ENCODE measurements at regions not wholly inside any gene's neighbourhood (a gene's known extent, or its start where the extent isn't known, plus 50 kb on each side); places are given as distances from the start of the nearest gene placed in this dataset.

DNA sequence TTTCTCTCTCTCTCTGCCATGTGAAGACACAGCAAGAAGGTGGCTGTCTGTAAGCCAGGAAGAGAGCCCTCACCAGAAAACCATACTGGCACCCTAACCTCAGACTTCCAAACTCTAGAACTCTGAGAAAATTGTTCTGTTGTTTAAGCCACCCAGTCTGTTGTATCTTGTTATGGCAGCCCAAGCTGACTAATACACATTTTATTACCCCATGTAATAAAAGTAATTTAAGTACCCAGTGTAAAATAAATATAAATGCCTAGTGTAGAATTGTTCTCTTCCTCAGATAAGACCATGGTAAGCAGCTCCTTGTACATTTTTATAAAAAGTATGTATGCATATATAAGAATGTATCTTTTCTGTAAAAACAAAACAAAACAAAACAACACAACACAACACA lies 119.7 kb downstream of the DTL start:
- Histone ChIP-seq H3K9ac (ENCODE audit: insufficient read length) (no peak overlapping the region), H3K36me3 (ENCODE audit: insufficient read depth, low read length) (no peaks in the 10 kb centered on the region), H3K27ac (no peak overlapping the region), H3K4me3 (no peak overlapping the region), H3K9me3 (ENCODE audit: low read depth, low read length) (no peaks in the 10 kb centered on the region)
- no peak for DNase-seq (ENCODE audit: low read depth, low spot score)
- TF ChIP-seq EZH2 (IDR thresholded peaks at IDR 0.05) (no peak), FOXP2 (optimal IDR thresholded peaks at IDR 0.05; ENCODE audit: control extremely low read depth, extremely low read length, insufficient read depth) (no peak), POLR2AphosphoS5 (IDR thresholded peaks at IDR 0.05; ENCODE audit: borderline replicate concordance, low read depth, low read length) (no peak)

DNA sequence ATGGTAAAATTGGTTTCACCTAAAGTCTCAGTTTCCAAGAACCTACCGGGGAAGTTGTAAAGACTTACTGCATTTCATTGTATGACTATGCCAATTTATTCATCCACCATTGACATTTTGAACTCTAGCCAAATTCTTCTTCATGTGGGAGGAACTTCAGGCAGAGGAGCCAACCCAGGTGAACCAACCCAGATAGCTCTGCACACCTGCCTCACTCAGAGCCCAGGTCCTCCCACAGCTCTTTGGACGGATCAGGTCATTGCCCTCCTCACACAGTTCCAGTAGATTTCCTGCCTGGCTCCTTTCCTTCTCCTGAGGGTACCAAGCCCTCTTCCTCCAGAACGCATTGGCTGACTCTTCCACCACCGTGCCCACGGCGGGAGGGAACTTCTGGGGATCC lies 121.7 kb downstream of the DTL start:
- TF ChIP-seq FOXP2 (optimal IDR thresholded peaks at IDR 0.05; ENCODE audit: control extremely low read depth, extremely low read length, insufficient read depth), result no peak
- no peak for TF ChIP-seq EZH2 (IDR thresholded peaks at IDR 0.05)
- no peak for TF ChIP-seq POLR2AphosphoS5 (IDR thresholded peaks at IDR 0.05; ENCODE audit: borderline replicate concordance, low read depth, low read length)
- Histone ChIP-seq H3K27ac (no peak overlapping the region), H3K36me3 (ENCODE audit: insufficient read depth, low read length) (no peaks in the 10 kb centered on the region), H3K4me3 (no peak overlapping the region), H3K9ac (ENCODE audit: insufficient read length) (no peak overlapping the region), H3K9me3 (ENCODE audit: low read depth, low read length) (no peaks in the 10 kb centered on the region)
- no peak for DNase-seq (ENCODE audit: low read depth, low spot score)

DNA sequence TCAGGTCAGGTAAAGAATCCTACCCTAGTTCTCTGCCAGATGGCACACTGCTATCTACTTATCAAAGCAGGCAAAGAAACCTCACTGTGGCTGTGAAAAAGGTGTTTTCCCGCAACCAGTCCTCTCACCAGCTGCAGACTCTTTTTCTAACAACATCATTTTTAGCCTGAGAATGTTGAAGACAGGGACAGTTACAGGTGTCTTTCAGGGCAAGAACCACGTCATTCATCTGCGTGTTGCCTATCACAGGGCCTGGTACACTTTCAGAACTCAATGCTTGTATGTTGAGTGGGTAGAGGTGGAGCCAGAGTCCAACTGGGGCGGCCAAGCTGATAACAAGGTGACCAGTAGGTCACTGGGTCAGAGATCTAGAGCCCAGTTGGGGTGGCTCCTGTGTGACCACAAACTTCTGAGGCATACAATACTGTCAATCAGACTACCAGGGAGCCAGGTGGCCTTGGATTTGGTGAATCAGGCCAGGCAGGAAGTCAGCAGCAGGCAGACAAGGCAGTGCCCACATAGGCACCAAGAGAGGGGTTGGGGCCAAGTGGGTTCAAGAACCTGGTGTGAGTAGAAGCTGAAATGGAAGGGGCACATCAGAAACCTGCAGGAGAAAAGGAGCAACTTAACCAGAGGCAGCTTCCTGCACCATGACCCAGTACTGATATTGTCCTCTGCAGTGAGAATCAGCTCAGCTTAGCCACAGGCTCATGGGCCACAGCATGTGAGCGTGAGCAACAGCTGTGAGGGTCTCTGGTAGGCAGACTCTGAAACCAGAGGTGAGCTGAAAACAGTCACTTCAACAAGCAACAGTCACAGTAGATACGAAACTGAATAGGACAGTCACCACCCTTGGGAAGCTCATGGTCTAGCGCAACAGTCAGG lies 123.6 kb downstream of the DTL start:
- DNase-seq (ENCODE audit: low read depth, low spot score), result no peak
- Histone ChIP-seq H3K27ac (no peak overlapping the region), H3K36me3 (ENCODE audit: insufficient read depth, low read length) (no peaks in the 10 kb centered on the region), H3K9me3 (ENCODE audit: low read depth, low read length) (no peaks in the 10 kb centered on the region), H3K4me3 (no peak overlapping the region), H3K9ac (ENCODE audit: insufficient read length) (no peak overlapping the region)
- TF ChIP-seq EZH2 (IDR thresholded peaks at IDR 0.05) (no peak), FOXP2 (optimal IDR thresholded peaks at IDR 0.05; ENCODE audit: control extremely low read depth, extremely low read length, insufficient read depth) (no peak), POLR2AphosphoS5 (IDR thresholded peaks at IDR 0.05; ENCODE audit: borderline replicate concordance, low read depth, low read length) (no peak)

DNA sequence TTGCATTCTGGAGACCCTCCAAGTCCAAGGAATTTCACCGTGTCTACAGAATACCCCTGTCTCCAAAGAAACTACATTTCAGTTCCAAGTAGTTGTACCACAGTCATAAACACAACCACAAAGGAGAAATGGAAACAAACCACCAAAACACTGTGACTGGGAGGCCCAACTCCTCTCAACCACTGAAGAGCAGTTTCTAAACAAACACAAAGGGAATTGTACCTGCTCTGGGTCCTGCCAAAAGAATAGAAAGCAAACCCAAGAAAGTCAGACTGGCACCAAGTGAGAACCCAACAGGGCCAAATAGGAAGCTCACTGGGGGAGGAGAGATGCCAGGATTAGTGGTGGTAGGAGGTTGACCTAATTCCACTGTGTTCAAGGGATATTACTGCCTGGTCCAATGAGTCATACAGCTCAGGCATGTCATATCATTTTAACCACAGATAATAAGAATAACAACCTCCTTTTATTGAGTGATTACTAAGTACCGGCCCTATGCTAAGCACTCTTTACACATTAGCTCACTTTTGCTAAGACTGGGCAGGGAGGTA lies 123.9 kb upstream of the PPP2R5A start:
- DNase-seq (ENCODE audit: low read depth, low spot score), result no peak

DNA sequence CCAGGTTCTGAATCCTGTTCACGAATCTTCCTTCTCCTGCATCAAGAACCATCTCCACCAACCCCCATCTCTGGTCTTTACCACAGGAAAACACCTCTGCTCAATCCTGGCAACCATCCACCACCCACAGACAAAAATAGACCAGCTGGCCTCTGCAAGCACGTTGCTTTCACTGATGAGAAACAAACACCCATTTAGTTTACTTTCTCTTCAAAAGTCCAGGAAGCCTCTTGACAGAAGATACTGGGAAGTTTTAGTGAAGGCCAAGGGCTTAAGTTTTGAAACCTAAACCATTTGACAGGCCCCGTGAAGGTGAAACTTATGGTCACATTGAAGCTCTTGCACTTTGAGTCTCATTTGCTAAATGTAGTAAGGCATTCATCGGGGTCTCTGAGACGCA lies 122.6 kb upstream of the PPP2R5A start:
- H3K9me3 ChIP-seq (ENCODE audit: low read depth, low read length), result no peaks in the 10 kb centered on the region
- no peak for DNase-seq (ENCODE audit: low read depth, low spot score)
- TF ChIP-seq EZH2 (IDR thresholded peaks at IDR 0.05), result no peak
- TF ChIP-seq FOXP2 (optimal IDR thresholded peaks at IDR 0.05; ENCODE audit: control extremely low read depth, extremely low read length, insufficient read depth), result no peak
- no peak for TF ChIP-seq POLR2AphosphoS5 (IDR thresholded peaks at IDR 0.05; ENCODE audit: borderline replicate concordance, low read depth, low read length)
- H3K27ac ChIP-seq, result no peak overlapping the region
- no peaks in the 10 kb centered on the region for H3K36me3 ChIP-seq (ENCODE audit: insufficient read depth, low read length)
- H3K9ac ChIP-seq (ENCODE audit: insufficient read length), result no peak overlapping the region
- H3K4me3 ChIP-seq, result no peak overlapping the region

More for the DNA sequence above, 123.9 kb upstream of the PPP2R5A start:
- TF ChIP-seq FOXP2 (optimal IDR thresholded peaks at IDR 0.05; ENCODE audit: control extremely low read depth, extremely low read length, insufficient read depth), result no peak
- TF ChIP-seq POLR2AphosphoS5 (IDR thresholded peaks at IDR 0.05; ENCODE audit: borderline replicate concordance, low read depth, low read length), result no peak
- TF ChIP-seq EZH2 (IDR thresholded peaks at IDR 0.05), result no peak
- no peaks in the 10 kb centered on the region for H3K9me3 ChIP-seq (ENCODE audit: low read depth, low read length)
- no peak overlapping the region for H3K4me3 ChIP-seq
- H3K9ac ChIP-seq (ENCODE audit: insufficient read length), result no peak overlapping the region
- H3K27ac ChIP-seq, result no peak overlapping the region
- no peaks in the 10 kb centered on the region for H3K36me3 ChIP-seq (ENCODE audit: insufficient read depth, low read length)

DNA sequence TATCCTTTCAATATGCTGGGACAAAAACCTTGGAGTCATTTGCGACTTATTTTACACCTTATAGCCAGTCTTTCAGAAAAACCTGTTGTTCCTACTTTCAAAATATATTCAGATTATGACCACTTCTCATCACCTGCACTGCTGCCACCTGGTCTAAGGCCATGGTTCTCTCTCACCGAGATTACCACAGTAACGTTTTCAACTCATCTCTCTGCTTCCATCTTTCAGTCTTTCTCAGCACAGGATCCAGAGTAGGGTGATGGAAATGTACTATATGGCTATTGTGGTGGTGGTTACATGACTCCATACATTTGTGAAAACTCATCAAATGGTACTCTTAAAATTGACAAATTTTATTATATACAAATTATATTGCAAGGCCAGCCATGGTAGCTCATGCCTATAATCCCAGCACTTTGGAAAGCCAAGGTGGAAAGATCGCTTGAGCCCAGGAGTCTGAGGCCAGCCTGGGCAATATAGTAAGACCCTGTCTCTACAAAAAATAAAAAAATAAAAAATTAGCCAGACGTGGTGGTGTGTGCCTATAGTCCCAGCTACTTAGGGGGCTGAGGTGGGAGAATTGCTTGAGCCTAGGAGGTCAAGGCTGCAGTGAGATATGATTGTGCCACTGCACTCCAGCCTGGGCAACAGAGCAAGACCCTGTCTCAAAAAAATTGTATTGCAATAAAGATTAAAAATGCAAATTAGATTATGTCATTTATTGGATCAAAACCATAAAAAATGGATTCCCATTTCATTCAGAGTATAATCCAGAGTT lies 120.9 kb upstream of the PPP2R5A start:
- Histone ChIP-seq H3K36me3 (ENCODE audit: insufficient read depth, low read length) (no peaks in the 10 kb centered on the region), H3K27ac (no peak overlapping the region)
- no peak for TF ChIP-seq EZH2 (IDR thresholded peaks at IDR 0.05)
- TF ChIP-seq FOXP2 (optimal IDR thresholded peaks at IDR 0.05; ENCODE audit: control extremely low read depth, extremely low read length, insufficient read depth), result no peak
- TF ChIP-seq POLR2AphosphoS5 (IDR thresholded peaks at IDR 0.05; ENCODE audit: borderline replicate concordance, low read depth, low read length), result no peak

DNA sequence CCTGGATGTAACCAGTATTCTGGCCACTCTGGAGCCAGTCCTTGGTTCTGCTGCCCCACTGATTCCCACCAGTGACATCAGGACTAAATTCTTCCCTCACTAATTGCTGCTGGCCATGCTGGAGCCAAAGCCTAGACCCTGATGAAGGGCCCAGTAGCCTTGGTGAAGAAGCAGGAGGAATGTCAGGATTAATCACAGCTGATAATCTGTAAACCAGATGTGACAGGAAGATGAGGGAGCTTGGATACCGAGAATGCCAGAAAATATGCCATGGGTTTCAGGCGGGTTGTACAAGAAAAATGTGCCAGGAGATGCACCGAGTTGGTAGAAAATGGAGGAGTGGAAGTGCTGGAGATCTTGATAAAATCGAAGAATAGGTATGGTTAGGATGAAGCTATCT lies 119.0 kb upstream of the PPP2R5A start:
- DNase-seq (ENCODE audit: low read depth, low spot score), result no peak
- no peak overlapping the region for H3K9ac ChIP-seq (ENCODE audit: insufficient read length)
- TF ChIP-seq POLR2AphosphoS5 (IDR thresholded peaks at IDR 0.05; ENCODE audit: borderline replicate concordance, low read depth, low read length) (no peak), EZH2 (IDR thresholded peaks at IDR 0.05) (no peak), FOXP2 (optimal IDR thresholded peaks at IDR 0.05; ENCODE audit: control extremely low read depth, extremely low read length, insufficient read depth) (no peak)
- no peak overlapping the region for H3K4me3 ChIP-seq
- H3K9me3 ChIP-seq (ENCODE audit: low read depth, low read length), result no peaks in the 10 kb centered on the region
- H3K36me3 ChIP-seq (ENCODE audit: insufficient read depth, low read length), result no peaks in the 10 kb centered on the region
- H3K27ac ChIP-seq, result no peak overlapping the region

More for the DNA sequence above, 120.9 kb upstream of the PPP2R5A start:
- Histone ChIP-seq H3K9me3 (ENCODE audit: low read depth, low read length) (no peaks in the 10 kb centered on the region), H3K4me3 (no peak overlapping the region), H3K9ac (ENCODE audit: insufficient read length) (no peak overlapping the region)
- no peak for DNase-seq (ENCODE audit: low read depth, low spot score)

DNA sequence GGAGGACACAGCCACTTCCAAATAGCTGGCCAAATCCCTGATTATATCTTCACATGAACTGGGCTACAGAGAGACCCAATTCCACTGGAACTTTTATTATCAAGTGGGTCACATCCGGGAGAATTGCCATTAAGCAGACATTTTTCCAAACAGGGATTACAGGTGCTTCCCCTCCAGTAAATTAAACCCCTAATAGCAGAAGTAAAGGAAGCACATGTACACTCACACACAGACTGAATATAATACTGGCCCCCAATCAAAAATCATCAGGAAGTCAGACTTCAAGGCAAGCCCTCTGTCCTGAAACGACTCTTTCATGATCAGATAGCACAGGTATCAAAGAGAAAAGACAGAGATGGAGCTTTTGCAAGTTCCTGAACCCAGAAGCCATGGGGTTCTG lies 118.6 kb upstream of the PPP2R5A start:
- Histone ChIP-seq H3K36me3 (ENCODE audit: insufficient read depth, low read length) (no peaks in the 10 kb centered on the region), H3K27ac (no peak overlapping the region), H3K9me3 (ENCODE audit: low read depth, low read length) (no peaks in the 10 kb centered on the region), H3K4me3 (no peak overlapping the region), H3K9ac (ENCODE audit: insufficient read length) (no peak overlapping the region)
- DNase-seq (ENCODE audit: low read depth, low spot score), result no peak
- TF ChIP-seq EZH2 (IDR thresholded peaks at IDR 0.05) (no peak), POLR2AphosphoS5 (IDR thresholded peaks at IDR 0.05; ENCODE audit: borderline replicate concordance, low read depth, low read length) (no peak), FOXP2 (optimal IDR thresholded peaks at IDR 0.05; ENCODE audit: control extremely low read depth, extremely low read length, insufficient read depth) (no peak)
